Cardiac fibroblast (primary cell): ENCODE measurements at regions not wholly inside any gene's neighbourhood (a gene's known extent, or its start where the extent isn't known, plus 50 kb on each side); places are given as distances from the start of the nearest gene placed in this dataset.

Experiments
- DNase-seq, 2 donors: peaks; one replicate each; pipeline versions ENCODE4 v3.0.0 to v3.0.0-alpha.2; 2010; ENCODE audit warnings: low read depth in 2 of 2
- H3K4me3 ChIP-seq, 2 donors: replicated peaks in 1 of 2; 1 replicate in 1 of 2; 2 replicates in 1 of 2; pipeline ENCODE4 v1.5.1; 2011; ENCODE audit warnings: low read depth in 2 of 2, low read length in 2 of 2, mild to moderate bottlenecking in 2 of 2, moderate library complexity in 1 of 2
- TF ChIP-seq, protein P1 (sequence below): IDR thresholded peaks from one replicate; pipeline ENCODE4 v1.5.1; 2011; ENCODE audit warnings: low read depth, mild to moderate bottlenecking, low read length, inconsistent platforms

DNA sequence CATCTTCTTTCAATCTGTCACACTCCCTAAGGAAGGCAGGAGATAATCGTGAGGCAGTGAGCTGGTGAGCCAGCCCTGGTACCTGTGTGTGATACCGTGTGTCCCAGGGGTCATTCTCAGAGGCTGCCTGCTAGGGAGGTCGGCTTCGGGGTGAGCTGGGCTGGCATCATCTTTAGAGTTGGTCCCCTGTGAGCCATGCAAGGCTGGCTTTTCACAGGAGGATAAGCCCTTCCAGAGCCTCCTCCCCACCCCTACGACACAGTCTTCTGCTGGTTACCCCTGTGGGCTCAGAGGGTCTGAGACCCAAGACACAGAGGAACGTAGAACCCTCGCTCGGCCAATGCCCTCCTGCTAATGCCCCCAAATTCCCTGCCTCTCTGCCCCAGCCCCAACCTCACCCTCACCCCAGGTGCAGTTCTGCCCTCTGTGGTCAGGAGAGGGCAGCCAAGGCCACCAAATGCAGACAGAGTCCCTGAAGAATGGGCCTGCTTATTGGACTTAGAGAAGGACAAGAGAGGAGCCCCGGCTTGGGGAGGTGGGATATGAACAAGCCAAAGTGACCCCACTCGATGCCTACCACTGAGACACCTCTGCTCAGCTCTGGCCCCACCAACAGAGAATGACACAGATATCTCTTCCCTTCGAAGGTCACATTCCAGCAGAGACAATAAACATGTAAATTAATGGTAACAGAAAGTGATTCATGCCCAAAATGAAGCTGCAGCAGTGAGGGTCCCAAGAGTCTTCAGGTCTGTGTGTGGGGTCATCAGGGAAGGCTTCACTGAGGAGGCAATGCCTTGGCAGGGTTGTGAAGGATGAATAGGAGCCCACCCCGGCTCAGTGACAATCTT is 80.8 kb upstream of the CCL1 start:
- TF ChIP-seq, protein P1, sequence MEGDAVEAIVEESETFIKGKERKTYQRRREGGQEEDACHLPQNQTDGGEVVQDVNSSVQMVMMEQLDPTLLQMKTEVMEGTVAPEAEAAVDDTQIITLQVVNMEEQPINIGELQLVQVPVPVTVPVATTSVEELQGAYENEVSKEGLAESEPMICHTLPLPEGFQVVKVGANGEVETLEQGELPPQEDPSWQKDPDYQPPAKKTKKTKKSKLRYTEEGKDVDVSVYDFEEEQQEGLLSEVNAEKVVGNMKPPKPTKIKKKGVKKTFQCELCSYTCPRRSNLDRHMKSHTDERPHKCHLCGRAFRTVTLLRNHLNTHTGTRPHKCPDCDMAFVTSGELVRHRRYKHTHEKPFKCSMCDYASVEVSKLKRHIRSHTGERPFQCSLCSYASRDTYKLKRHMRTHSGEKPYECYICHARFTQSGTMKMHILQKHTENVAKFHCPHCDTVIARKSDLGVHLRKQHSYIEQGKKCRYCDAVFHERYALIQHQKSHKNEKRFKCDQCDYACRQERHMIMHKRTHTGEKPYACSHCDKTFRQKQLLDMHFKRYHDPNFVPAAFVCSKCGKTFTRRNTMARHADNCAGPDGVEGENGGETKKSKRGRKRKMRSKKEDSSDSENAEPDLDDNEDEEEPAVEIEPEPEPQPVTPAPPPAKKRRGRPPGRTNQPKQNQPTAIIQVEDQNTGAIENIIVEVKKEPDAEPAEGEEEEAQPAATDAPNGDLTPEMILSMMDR: no peak
- DNase-seq: no peak
- H3K4me3 ChIP-seq: no peak overlapping the region

DNA sequence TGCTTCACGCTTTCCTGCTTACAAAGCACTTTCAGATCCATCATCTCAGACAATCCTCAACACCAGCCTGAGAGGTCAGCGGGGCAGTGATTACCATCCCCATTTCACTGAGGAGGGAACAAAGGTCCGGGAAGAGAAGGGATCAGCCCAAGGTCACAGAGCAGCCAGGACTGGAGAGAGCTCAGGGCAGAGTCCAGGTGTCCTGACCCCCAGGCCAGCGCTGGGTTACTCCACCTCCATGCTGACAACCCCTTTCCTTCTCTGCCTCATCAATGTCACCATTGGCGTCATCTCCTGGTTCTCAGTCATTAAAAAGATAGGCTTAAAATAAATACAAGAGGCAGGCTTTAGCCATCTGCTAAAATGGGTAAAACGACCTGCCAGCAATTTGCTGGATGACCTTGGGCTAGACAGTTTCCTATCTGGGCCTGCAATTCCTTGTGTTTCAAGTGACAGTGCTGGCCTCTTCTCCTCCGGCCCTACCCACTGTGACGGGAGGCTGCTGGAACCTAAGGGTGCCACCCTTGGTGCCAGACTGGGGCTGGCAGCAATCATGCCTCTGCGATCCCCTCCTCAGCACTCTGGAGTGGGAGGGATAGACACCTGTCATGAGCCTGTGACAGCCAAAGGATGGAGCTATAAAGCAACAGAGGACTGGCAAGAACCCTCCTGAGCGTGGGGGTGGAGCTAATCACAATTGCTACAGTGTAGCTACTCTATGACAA is 79.5 kb upstream of the CCL1 start:
- DNase-seq: no peak
- H3K4me3 ChIP-seq: no peak overlapping the region
- TF ChIP-seq, protein P1: no peak

DNA sequence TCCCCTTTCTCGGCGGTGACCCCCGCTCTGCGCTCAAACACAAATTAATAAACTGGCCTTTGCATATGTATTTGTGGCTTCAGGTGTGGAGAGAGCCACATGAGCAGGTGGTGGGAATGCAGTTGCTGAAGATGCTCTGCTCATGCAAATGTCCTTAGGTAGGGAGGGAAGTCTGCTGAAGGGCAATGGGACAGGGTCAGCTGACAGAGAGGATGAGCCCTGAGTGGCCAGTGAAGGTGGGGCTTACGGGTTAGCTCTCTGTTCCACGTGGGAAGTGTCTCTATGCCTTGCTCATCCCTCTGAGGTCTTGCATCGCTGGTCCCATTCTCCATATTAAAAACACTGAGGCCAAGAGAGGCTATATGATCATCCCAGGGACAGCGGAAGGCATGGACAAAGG is 74.2 kb upstream of the CCL1 start:
- no peak for DNase-seq
- H3K4me3 ChIP-seq: no peak overlapping the region
- TF ChIP-seq, protein P1: no peak

DNA sequence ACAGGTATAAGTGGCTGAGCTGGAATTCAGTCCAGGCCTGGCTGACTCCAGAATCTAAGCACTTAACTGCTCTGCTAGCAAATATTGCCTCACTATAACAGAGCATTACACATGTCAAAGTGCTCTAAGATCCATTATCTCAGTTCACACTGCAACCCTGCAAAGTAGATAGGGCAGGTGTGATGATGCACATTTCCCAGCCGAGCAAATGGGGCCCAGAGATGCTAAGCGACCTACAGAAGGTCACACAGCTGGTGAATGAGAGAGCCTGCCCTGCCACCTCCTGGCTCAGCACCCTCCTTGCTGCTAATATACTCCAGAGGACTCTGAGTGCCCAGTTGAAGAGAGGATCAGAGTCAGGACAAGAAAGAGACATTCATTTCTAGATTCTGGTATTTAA is 73.6 kb upstream of the CCL1 start:
- TF ChIP-seq, protein P1: no peak
- no peak overlapping the region for H3K4me3 ChIP-seq
- no peak for DNase-seq

DNA sequence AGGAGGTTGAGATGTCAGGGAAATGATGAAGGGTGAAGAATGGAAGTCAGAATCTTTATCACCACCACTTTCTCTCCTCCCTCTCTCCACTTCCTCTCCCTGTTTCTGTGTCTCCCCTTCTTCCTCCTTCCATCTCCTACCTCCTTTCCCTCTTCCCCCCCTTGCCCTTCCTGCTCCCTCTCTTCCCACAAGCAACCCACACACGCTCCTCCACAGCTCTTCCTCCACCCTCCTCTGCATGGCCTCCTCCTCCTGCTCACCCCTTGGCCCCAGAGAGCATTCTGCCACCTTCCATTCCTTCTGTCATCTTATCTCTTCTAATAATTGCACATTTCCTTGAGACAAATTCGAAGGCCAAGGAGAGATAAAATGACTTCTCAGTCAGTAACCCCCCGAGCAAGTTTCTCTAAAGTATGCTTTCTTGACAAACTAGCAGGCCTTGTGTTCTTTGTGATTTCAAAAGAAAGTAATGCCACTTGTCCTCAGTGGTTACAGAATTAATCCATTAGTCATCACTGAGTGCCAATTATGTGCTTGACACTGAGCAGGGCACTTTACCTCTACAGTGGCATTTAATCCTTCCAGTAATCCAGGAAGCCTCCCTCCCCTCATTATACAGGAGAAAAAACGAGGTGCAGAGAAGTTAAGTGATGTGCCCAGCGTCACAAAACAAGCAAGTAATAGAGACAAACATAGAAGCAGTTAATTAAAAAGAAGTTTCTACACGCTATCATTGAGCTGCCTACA is 72.3 kb upstream of the CCL1 start:
- TF ChIP-seq, protein P1: no peak
- no peak overlapping the region for H3K4me3 ChIP-seq
- DNase-seq: no peak

DNA sequence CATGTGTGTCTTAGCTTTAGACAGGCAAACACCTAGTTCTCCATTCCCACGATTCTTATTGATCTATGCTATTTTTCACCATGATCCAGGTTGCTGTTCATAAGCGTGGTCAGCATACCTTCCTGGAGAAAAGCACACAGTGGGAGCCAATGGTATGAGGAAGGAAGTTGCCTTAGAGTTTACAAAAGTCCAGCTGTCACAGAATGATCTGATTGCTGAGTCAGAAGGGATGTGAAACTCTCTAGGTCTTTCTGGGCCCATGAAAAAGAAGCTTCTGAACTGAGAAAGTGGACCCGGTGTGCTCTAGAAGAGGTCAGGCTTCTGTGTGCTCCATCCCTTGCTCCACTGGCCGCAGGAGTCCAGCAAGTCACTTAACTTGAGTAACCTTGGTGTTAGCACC is 71.0 kb upstream of the CCL1 start:
- H3K4me3 ChIP-seq: no peak overlapping the region
- TF ChIP-seq, protein P1: no peak
- no peak for DNase-seq
